Uterus (tissue), 2 donors: ENCODE measurements at regions not wholly inside any gene's neighbourhood (a gene's known extent, or its start where the extent isn't known, plus 50 kb on each side); places are given as distances from the start of the nearest gene placed in this dataset.

ENCODE experiments used
- CTCF ChIP-seq, 4 experiments: fragments of 200-600 bp in 2 of 4; fragments of 450-650 bp in 2 of 4; sonication (generic) in 2 of 4; IDR thresholded peaks; one replicate each; pipeline ENCODE4 v1.5.1; 2016 to 2019; ENCODE audit warnings: antibody characterized with exemption in 4 of 4, mild to moderate bottlenecking in 2 of 4, moderate library complexity in 1 of 4
- POLR2A ChIP-seq, 2 donors: fragments of 450-650 bp; IDR thresholded peaks; one replicate each; pipeline ENCODE4 v1.6.1; 2016; ENCODE audit warnings: antibody characterized with exemption in 2 of 2, mild to moderate bottlenecking in 1 of 2, moderate library complexity in 1 of 2

GRCh38 chr7:53466371-53466770, 430.9 kb downstream of the POM121L12 start:
- TF ChIP-seq CTCF (IDR thresholded peaks at IDR 0.05) (no peak), POLR2A (IDR thresholded peaks at IDR 0.05) (no peak)
